ENCODE measurements at regions not wholly inside any gene's neighbourhood (a gene's known extent, or its start where the extent isn't known, plus 50 kb on each side); places are given as distances from the start of the nearest gene placed in this dataset.

GRCh38 chr7:45972629-45973312 lies 51.7 kb upstream of the IGFBP3 start:
- TF ChIP-seq CTCF (IDR thresholded peaks at IDR 0.05) (no peak), POLR2A (IDR thresholded peaks at IDR 0.05) (no peak)
